ENCODE measurements at regions not wholly inside any gene's neighbourhood (a gene's known extent, or its start where the extent isn't known, plus 50 kb on each side); places are given as distances from the start of the nearest gene placed in this dataset.
A peak's percentile ranks its signal among the peaks of the same experiment; 100 is the strongest.

DNA sequence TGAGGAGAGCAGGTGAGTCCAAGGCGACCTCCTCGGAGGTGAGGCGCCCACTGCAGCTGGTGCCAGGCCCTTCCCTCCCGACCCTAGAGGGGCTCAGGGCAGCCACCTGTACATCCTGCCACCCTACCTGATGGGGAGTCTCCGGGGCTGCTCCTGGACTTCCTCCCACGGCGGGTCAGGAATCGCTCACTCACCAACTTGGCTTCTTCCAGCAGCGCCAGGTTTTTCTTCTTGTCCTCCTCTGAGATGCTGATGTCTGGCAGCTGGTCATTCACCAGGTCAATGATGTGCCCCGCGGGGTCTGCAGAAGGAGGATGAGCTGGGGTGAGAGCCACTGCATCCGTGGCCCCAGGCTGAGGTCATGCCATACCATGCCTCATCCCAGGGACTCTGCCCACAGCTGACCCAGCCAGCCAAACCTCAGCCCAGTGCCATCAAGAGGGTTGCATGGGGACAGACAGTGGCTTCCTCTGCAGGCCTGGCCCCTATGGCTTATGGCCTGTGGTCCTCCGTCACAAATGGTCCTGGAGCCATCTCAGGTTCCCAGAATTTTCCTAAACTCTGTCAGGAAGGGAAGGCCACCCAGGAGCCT is 61.0 kb upstream of the LYVE1 start:
- Histone ChIP-seq H3K36me3 (ENCODE audit: control insufficient read depth, insufficient read depth, low read length) (no peaks in the 10 kb centered on the region), H3K4me3 (ENCODE audit: low read length) (no peak overlapping the region), H3K9me3 (ENCODE audit: control insufficient read depth, insufficient read depth, low read length) (no peaks in the 10 kb centered on the region), H3K27me3 (ENCODE audit: control insufficient read depth, insufficient read depth, low read length) (no peaks in the 10 kb centered on the region), H3K4me1 (ENCODE audit: control insufficient read depth, insufficient read depth, low read length) (no peaks in the 10 kb centered on the region), H3K27ac (ENCODE audit: low read length) (no peak overlapping the region)
- DNase-seq (ENCODE audit: low read depth, low spot score) = no peak
- WGBS (ENCODE audit: insufficient coverage, insufficient read length) = no CpG with 5 or more reads among the region's 13 CpGs

DNA sequence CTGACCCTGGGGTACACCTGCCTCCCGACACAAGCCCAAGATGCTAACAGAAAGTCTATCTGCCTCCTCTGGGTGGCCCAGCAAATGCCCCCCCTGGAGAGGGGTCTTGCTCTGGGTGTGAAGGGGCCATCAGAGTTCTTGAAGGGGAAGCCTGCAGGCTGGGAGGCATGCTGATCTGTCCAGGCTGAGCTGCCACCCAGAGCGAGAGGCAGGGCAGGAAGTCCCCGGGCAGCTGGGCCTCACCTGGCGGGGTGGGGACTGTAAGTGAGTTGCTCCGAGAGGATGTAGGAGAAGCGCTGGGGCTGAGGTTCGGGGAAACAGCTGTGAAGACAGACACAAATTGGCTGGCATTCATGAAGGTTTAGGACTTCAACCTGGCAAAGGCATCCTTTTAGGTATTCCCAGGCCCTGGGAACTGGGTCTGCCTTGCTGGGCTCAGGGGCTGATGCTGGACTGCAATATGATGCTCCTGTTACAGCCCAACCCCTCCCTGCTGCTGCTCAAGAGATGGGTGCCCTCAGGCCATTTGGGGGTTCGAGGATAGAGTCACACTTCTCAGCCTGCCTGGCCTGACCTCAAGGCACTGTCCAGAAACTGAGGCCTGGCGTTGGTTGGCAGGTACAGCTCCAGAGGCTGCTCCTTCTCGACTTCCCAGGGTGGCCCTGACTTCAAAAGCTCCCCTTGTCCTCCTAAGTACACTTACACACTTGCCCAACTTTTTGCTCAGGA is 60.2 kb upstream of the LYVE1 start:
- H3K27ac ChIP-seq (ENCODE audit: low read length) = no peak overlapping the region
- H3K9me3 ChIP-seq (ENCODE audit: control insufficient read depth, insufficient read depth, low read length) = no peaks in the 10 kb centered on the region
- H3K4me3 ChIP-seq (ENCODE audit: low read length) = no peak overlapping the region
- WGBS (ENCODE audit: insufficient coverage, insufficient read length) = no CpG with 5 or more reads among the region's 10 CpGs
- no peak for DNase-seq (ENCODE audit: low read depth, low spot score)
- no peaks in the 10 kb centered on the region for H3K4me1 ChIP-seq (ENCODE audit: control insufficient read depth, insufficient read depth, low read length)
- no peaks in the 10 kb centered on the region for H3K27me3 ChIP-seq (ENCODE audit: control insufficient read depth, insufficient read depth, low read length)
- H3K36me3 ChIP-seq (ENCODE audit: control insufficient read depth, insufficient read depth, low read length) = no peaks in the 10 kb centered on the region

DNA sequence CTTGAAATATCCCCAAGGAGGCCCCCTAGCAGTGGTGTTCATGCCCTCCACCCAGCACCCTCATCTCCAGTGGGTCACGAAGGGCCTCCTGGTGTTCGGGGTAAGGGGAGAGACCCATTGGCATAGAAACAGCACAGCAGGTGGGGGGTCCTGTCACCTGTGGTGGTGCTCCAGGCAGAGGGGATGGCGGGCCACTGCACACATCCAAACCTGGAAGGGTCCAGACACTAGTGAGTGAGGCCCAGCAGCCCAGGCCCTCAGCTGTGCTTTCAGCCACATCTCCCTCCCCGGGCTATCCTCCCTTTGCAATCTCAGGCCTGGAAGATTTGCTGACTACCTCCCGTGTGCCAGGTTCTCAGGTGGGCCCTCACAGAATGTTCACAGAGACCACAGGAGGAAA is 59.4 kb upstream of the LYVE1 start:
- no peak overlapping the region for H3K27ac ChIP-seq (ENCODE audit: low read length)
- no peaks in the 10 kb centered on the region for H3K4me1 ChIP-seq (ENCODE audit: control insufficient read depth, insufficient read depth, low read length)
- H3K36me3 ChIP-seq (ENCODE audit: control insufficient read depth, insufficient read depth, low read length) = no peaks in the 10 kb centered on the region
- no peaks in the 10 kb centered on the region for H3K27me3 ChIP-seq (ENCODE audit: control insufficient read depth, insufficient read depth, low read length)
- H3K4me3 ChIP-seq (ENCODE audit: low read length) = no peak overlapping the region
- no CpG with 5 or more reads among the region's 5 CpGs for WGBS (ENCODE audit: insufficient coverage, insufficient read length)
- H3K9me3 ChIP-seq (ENCODE audit: control insufficient read depth, insufficient read depth, low read length) = no peaks in the 10 kb centered on the region
- DNase-seq (ENCODE audit: low read depth, low spot score) = no peak

DNA sequence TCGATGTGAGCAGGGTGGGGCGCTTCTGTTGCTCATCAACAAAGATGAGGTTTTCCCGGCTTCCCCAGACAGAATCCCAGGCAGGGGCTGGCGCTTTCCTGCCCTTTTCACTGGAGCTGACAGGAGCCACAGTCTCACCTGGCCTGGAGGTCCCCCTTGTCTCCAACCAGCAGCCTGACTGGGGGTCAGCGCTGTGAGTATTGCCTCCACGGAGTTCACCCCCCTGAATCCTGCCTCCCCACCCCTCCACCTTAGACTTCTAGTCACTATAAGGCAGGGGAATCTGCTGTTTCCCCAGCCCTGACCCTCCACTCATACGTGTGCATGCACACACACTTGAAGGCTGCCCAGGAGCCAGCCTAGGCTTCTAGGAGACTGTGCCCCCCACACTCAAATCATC is 58.8 kb upstream of the LYVE1 start:
- Histone ChIP-seq H3K36me3 (ENCODE audit: control insufficient read depth, insufficient read depth, low read length) (no peaks in the 10 kb centered on the region), H3K27me3 (ENCODE audit: control insufficient read depth, insufficient read depth, low read length) (no peaks in the 10 kb centered on the region), H3K27ac (ENCODE audit: low read length) (no peak overlapping the region), H3K9me3 (ENCODE audit: control insufficient read depth, insufficient read depth, low read length) (no peaks in the 10 kb centered on the region), H3K4me3 (ENCODE audit: low read length) (no peak overlapping the region), H3K4me1 (ENCODE audit: control insufficient read depth, insufficient read depth, low read length) (no peaks in the 10 kb centered on the region)
- no CpG with 5 or more reads among the region's 7 CpGs for WGBS (ENCODE audit: insufficient coverage, insufficient read length)
- no peak for DNase-seq (ENCODE audit: low read depth, low spot score)

DNA sequence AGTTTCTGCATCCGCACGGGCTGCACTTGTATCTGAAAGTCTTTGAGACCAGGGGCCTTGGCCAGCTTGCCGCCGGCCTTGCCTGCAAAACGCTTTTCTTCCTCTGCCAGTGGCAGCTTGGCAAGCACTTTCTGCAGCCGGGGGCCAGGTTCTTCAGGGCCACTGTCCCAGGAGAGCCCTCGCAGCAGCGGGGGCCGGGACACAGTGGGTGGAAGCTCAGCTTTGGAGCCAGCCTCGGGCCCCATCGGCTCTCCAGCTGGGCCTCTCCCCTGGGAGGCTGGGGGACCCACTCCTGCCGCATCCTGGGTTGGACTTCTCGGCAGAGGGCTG is 57.5 kb upstream of the LYVE1 start:
- no peak overlapping the region for H3K27ac ChIP-seq (ENCODE audit: low read length)
- no peaks in the 10 kb centered on the region for H3K36me3 ChIP-seq (ENCODE audit: control insufficient read depth, insufficient read depth, low read length)
- H3K4me3 ChIP-seq (ENCODE audit: low read length) = no peak overlapping the region
- no peak for DNase-seq (ENCODE audit: low read depth, low spot score)
- no peaks in the 10 kb centered on the region for H3K4me1 ChIP-seq (ENCODE audit: control insufficient read depth, insufficient read depth, low read length)
- no peaks in the 10 kb centered on the region for H3K27me3 ChIP-seq (ENCODE audit: control insufficient read depth, insufficient read depth, low read length)
- no peaks in the 10 kb centered on the region for H3K9me3 ChIP-seq (ENCODE audit: control insufficient read depth, insufficient read depth, low read length)
- WGBS (ENCODE audit: insufficient coverage, insufficient read length) = no CpG with 5 or more reads among the region's 13 CpGs

DNA sequence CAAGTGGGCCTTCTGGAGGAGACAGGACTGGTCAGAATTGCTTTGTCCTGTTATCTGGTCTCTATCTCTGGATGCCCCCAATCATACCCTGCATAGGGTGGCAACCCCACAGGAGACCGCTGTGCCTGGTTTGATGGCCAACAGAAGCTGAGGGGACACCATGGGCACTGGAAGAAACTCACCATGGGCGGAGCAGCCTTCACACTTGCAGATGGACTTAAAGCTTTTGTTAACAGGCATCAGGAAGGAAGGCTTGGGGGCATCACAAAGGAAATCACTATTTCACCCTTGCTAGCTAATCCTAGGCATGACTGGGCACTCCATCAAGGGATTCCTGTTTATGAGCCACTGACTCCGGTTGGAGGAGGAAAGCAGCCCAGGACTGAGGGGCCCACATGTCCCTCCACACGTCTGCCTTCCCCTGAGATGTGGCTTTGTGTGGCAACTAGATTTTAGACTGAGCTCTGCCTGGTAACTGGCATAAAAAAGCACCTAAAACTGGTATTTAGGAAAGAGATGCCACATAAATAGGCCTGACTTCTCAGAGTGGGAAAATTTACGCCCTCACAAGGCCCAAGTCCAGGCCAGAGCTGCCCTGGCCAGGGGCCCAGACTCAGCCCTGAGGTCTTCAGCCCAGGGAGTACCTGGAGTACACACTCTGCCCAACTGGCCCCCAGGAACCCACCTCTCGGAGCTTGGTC is 57.0 kb upstream of the LYVE1 start:
- H3K4me1 ChIP-seq (ENCODE audit: control insufficient read depth, insufficient read depth, low read length) = no peaks in the 10 kb centered on the region
- no peaks in the 10 kb centered on the region for H3K36me3 ChIP-seq (ENCODE audit: control insufficient read depth, insufficient read depth, low read length)
- whole genome bisulfite sequencing (ENCODE audit: insufficient coverage, insufficient read length) = no CpG with 5 or more reads among the region's 6 CpGs
- H3K27ac ChIP-seq (ENCODE audit: low read length) = no peak overlapping the region
- H3K4me3 ChIP-seq (ENCODE audit: low read length) = no peak overlapping the region
- H3K27me3 ChIP-seq (ENCODE audit: control insufficient read depth, insufficient read depth, low read length) = no peaks in the 10 kb centered on the region
- H3K9me3 ChIP-seq (ENCODE audit: control insufficient read depth, insufficient read depth, low read length) = no peaks in the 10 kb centered on the region
- DNase-seq (ENCODE audit: low read depth, low spot score) = no peak

DNA sequence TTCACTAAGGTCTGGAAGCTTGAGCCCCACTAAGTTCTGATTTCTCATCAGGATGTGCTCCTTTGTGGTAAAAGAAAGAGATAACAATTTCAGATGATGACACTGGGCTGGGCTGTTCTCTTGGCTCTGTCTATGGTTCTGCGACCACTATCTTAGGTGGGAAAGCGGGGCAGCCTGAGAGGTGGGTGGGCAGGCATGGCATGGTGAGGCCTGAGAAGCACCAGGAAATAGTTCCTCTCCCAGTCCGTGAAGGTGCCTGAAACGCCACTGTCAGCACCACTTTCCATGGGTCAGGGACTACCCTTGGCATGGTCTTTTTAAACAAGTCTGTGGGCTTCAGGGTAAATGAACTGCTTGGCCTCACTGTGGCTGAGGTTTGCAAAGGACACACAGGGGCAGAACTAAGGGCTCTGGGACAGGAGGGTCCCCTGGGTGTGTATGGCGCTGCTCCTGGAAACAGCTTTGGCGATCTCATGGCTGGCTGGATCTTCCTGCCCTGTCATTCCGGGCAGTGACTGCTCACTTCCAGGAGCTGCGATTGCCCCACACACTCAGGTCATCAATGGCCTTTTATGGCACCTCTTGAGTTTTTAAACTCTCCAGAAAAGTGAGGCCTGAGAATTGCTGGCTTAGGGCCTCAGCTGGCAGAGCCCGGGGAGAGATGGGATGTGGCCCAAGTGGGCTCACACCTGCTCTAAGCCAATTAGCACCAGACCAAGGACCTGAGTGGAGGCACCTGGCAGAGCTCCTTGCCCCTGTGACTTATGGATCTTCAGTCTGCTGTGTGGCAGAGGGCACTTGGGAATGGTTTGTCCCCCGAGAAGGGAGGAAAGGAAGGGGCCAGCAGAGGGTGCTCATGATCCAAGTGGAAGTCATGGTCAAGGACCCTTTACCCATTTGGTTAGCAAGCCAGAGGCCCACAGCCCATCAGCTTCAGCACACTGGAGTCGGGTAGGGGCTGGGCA is 55.6 kb upstream of the LYVE1 start:
- DNase-seq (ENCODE audit: low read depth, low spot score) = peak; percentile 58
- no peaks in the 10 kb centered on the region for H3K4me1 ChIP-seq (ENCODE audit: control insufficient read depth, insufficient read depth, low read length)
- H3K27me3 ChIP-seq (ENCODE audit: control insufficient read depth, insufficient read depth, low read length) = no peaks in the 10 kb centered on the region
- H3K4me3 ChIP-seq (ENCODE audit: low read length) = no peak overlapping the region
- no peaks in the 10 kb centered on the region for H3K36me3 ChIP-seq (ENCODE audit: control insufficient read depth, insufficient read depth, low read length)
- no peak overlapping the region for H3K27ac ChIP-seq (ENCODE audit: low read length)
- H3K9me3 ChIP-seq (ENCODE audit: control insufficient read depth, insufficient read depth, low read length) = no peaks in the 10 kb centered on the region
- WGBS (ENCODE audit: insufficient coverage, insufficient read length) = no CpG with 5 or more reads among the region's 11 CpGs

DNA sequence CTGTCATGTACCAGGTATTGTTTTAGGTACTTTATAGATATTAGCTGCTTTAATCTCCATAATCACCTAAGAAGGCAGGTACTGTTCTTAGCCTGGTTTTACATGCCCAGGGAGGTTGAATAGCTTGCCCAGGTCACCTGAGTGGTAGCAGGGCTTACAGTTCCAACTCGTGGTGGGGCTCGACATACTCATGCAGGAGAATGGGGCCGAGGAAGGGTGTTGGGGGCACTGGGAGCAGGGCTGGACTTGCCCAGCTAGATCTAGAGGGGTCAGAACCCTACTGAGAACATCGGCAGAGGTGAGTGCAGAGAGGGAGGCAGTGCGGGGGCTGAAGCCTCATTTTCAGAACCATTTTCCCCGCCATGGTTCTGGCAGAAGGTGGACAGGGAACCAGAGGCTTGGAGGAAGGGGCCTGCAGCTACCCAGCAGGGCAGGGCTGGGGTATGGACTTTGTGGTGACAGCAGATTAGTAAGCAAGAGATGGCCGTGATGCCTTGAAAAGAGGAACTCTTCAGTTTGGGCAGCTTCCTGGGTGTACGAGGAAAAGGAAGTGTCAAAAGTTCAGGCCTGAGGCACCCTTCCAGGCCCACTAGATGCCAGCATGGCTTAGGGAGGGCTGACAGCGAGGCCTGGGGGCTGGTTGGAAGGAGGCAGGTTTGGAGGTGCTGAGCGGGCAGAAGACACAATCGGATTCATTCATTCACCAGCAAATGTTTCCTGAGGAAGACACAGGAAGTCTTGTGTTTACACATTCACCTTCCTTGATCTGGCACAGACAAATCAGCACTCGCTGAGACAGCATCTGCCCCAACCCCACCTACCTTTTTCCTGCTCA is 54.7 kb upstream of the LYVE1 start:
- Histone ChIP-seq H3K9me3 (ENCODE audit: control insufficient read depth, insufficient read depth, low read length) (no peaks in the 10 kb centered on the region), H3K27me3 (ENCODE audit: control insufficient read depth, insufficient read depth, low read length) (no peaks in the 10 kb centered on the region), H3K4me1 (ENCODE audit: control insufficient read depth, insufficient read depth, low read length) (no peaks in the 10 kb centered on the region), H3K4me3 (ENCODE audit: low read length) (no peak overlapping the region), H3K36me3 (ENCODE audit: control insufficient read depth, insufficient read depth, low read length) (no peaks in the 10 kb centered on the region), H3K27ac (ENCODE audit: low read length) (no peak overlapping the region)
- no CpG with 5 or more reads among the region's 12 CpGs for whole genome bisulfite sequencing (ENCODE audit: insufficient coverage, insufficient read length)
- DNase-seq (ENCODE audit: low read depth, low spot score) = no peak

DNA sequence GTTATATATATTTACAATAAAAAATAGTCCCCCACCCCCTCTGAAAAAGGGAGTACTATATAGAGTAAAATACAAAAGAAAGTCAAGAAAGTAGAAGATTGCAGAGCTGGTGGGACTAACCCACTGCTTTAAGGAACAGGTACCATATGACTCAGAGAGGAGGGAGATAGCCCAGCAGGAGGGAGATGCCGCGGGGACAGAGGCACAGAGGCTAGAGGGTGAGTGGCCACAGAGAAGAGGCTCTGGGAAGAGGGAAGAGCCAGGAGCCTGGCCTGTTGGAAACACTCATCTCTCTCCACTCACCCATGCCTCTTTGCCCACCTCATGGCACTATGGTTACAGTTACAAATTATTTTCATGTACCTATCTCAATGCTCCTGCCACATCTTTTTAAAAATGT is 53.6 kb upstream of the LYVE1 start:
- Histone ChIP-seq H3K36me3 (ENCODE audit: control insufficient read depth, insufficient read depth, low read length) (no peaks in the 10 kb centered on the region), H3K9me3 (ENCODE audit: control insufficient read depth, insufficient read depth, low read length) (no peaks in the 10 kb centered on the region), H3K27me3 (ENCODE audit: control insufficient read depth, insufficient read depth, low read length) (no peaks in the 10 kb centered on the region), H3K4me3 (ENCODE audit: low read length) (no peak overlapping the region), H3K4me1 (ENCODE audit: control insufficient read depth, insufficient read depth, low read length) (no peaks in the 10 kb centered on the region), H3K27ac (ENCODE audit: low read length) (no peak overlapping the region)
- DNase-seq (ENCODE audit: low read depth, low spot score) = no peak
- WGBS (ENCODE audit: insufficient coverage, insufficient read length) = no CpG with 5 or more reads among the region's 2 CpGs
